GM12865 (cell line): ENCODE measurements at regions not wholly inside any gene's neighbourhood (a gene's known extent, or its start where the extent isn't known, plus 50 kb on each side); places are given as distances from the start of the nearest gene placed in this dataset.

Experiments used
- DNase-seq: peaks from one replicate; pipeline ENCODE4 v3.0.0; 2010; ENCODE audit warnings: low read depth
- H3K4me3 ChIP-seq: 2 replicates; pipeline ENCODE4 v1.5.1; 2011; ENCODE audit warnings: mild to moderate bottlenecking, low read depth, low read length, control low read depth
- CTCF ChIP-seq: IDR thresholded peaks from 2 replicates; pipeline ENCODE4 v1.5.1; 2011; ENCODE audit warnings: low read length, control low read depth, low read depth, inconsistent platforms; ENCODE audit not compliant: insufficient read depth; ENCODE audit errors: missing control alignments

- TF ChIP-seq CTCF = no peak
- H3K4me3 ChIP-seq = no peak overlapping the region
- no peak for DNase-seq
These were observed 98.0 kb upstream of the ITGA6 start for GRCh38 chr2:172329416-172329773.

- no peak for TF ChIP-seq CTCF
- no peak for DNase-seq
- H3K4me3 ChIP-seq = no peak overlapping the region
These were observed 97.4 kb upstream of the ITGA6 start for GRCh38 chr2:172329774-172330671.

GRCh38 chr2:172332507-172332906, 94.9 kb upstream of the ITGA6 start:
- DNase-seq = no peak
- H3K4me3 ChIP-seq = no peak overlapping the region
- TF ChIP-seq CTCF = no peak

- DNase-seq = no peak
- no peak for TF ChIP-seq CTCF
- no peak overlapping the region for H3K4me3 ChIP-seq
These were observed 94.0 kb upstream of the ITGA6 start for GRCh38 chr2:172333235-172333977.

- no peak overlapping the region for H3K4me3 ChIP-seq
- TF ChIP-seq CTCF = no peak
- no peak for DNase-seq
These were observed 93.4 kb upstream of the ITGA6 start for GRCh38 chr2:172333978-172334330.

- no peak for DNase-seq
- no peak for TF ChIP-seq CTCF
- no peak overlapping the region for H3K4me3 ChIP-seq
These were observed 92.4 kb upstream of the ITGA6 start for GRCh38 chr2:172334988-172335387.
